ENCODE measurements at regions not wholly inside any gene's neighbourhood (a gene's known extent, or its start where the extent isn't known, plus 50 kb on each side); places are given as distances from the start of the nearest gene placed in this dataset.

GRCh38 chr10:78197628-78198272, 164.1 kb downstream of the RPS24 start:
- TF ChIP-seq CTCF (IDR thresholded peaks at IDR 0.05): no peak
- Mint-ChIP-seq H3K4me3 (ENCODE audit: unreplicated experiment) (no peak overlapping the region), H3K27ac (ENCODE audit: unreplicated experiment) (no peak overlapping the region), H3K27me3 (ENCODE audit: low read depth) (peaks cover 14% of the 10 kb centered on the region), H3K4me1 (ENCODE audit: low read depth) (no peaks in the 10 kb centered on the region), H3K36me3 (ENCODE audit: low read depth) (peaks cover 3% of the 10 kb centered on the region), H3K9me3 (ENCODE audit: low read depth) (peaks cover 4% of the 10 kb centered on the region)
- no peak for DNase-seq (ENCODE audit: low spot score)

- Mint-ChIP-seq H3K27me3 (ENCODE audit: low read depth) (peaks cover 13% of the 10 kb centered on the region), H3K4me3 (ENCODE audit: unreplicated experiment) (no peak overlapping the region), H3K27ac (ENCODE audit: unreplicated experiment) (no peak overlapping the region), H3K4me1 (ENCODE audit: low read depth) (peaks cover 1% of the 10 kb centered on the region), H3K9me3 (ENCODE audit: low read depth) (no peaks in the 10 kb centered on the region), H3K36me3 (ENCODE audit: low read depth) (no peaks in the 10 kb centered on the region)
- no peak for TF ChIP-seq CTCF (IDR thresholded peaks at IDR 0.05)
- no peak for DNase-seq (ENCODE audit: low spot score)
These were observed 165.5 kb downstream of the RPS24 start for GRCh38 chr10:78199005-78199725.

GRCh38 chr10:78199759-78200158, 166.1 kb downstream of the RPS24 start:
- no peaks in the 10 kb centered on the region for H3K36me3 Mint-ChIP-seq (ENCODE audit: low read depth)
- no peak overlapping the region for H3K27ac Mint-ChIP-seq (ENCODE audit: unreplicated experiment)
- H3K9me3 Mint-ChIP-seq (ENCODE audit: low read depth): no peaks in the 10 kb centered on the region
- DNase-seq (ENCODE audit: low spot score): no peak
- H3K4me1 Mint-ChIP-seq (ENCODE audit: low read depth): peaks cover 3% of the 10 kb centered on the region
- peaks cover 13% of the 10 kb centered on the region for H3K27me3 Mint-ChIP-seq (ENCODE audit: low read depth)
- TF ChIP-seq CTCF (IDR thresholded peaks at IDR 0.05): no peak
- no peak overlapping the region for H3K4me3 Mint-ChIP-seq (ENCODE audit: unreplicated experiment)

GRCh38 chr10:78200686-78201085, 167.0 kb downstream of the RPS24 start:
- no peak overlapping the region for H3K4me3 Mint-ChIP-seq (ENCODE audit: unreplicated experiment)
- TF ChIP-seq CTCF (IDR thresholded peaks at IDR 0.05): no peak
- no peak for DNase-seq (ENCODE audit: low spot score)
- H3K27me3 Mint-ChIP-seq (ENCODE audit: low read depth): peaks cover 13% of the 10 kb centered on the region
- H3K9me3 Mint-ChIP-seq (ENCODE audit: low read depth): no peaks in the 10 kb centered on the region
- no peak overlapping the region for H3K27ac Mint-ChIP-seq (ENCODE audit: unreplicated experiment)
- peaks cover 3% of the 10 kb centered on the region for H3K4me1 Mint-ChIP-seq (ENCODE audit: low read depth)
- H3K36me3 Mint-ChIP-seq (ENCODE audit: low read depth): no peaks in the 10 kb centered on the region

- no peaks in the 10 kb centered on the region for H3K9me3 Mint-ChIP-seq (ENCODE audit: low read depth)
- H3K4me3 Mint-ChIP-seq (ENCODE audit: unreplicated experiment): no peak overlapping the region
- DNase-seq (ENCODE audit: low spot score): no peak
- H3K27me3 Mint-ChIP-seq (ENCODE audit: low read depth): peaks cover 13% of the 10 kb centered on the region
- H3K36me3 Mint-ChIP-seq (ENCODE audit: low read depth): no peaks in the 10 kb centered on the region
- peaks cover 3% of the 10 kb centered on the region for H3K4me1 Mint-ChIP-seq (ENCODE audit: low read depth)
- no peak for TF ChIP-seq CTCF (IDR thresholded peaks at IDR 0.05)
- H3K27ac Mint-ChIP-seq (ENCODE audit: unreplicated experiment): no peak overlapping the region
These were observed 168.7 kb downstream of the RPS24 start for GRCh38 chr10:78202386-78202785.
